Uterus (tissue), 2 donors: ENCODE measurements at regions not wholly inside any gene's neighbourhood (a gene's known extent, or its start where the extent isn't known, plus 50 kb on each side); places are given as distances from the start of the nearest gene placed in this dataset.

Experiments
- POLR2A ChIP-seq, 2 donors: fragments of 450-650 bp; IDR thresholded peaks; one replicate each; pipeline ENCODE4 v1.6.1; 2016; ENCODE audit warnings: antibody characterized with exemption in 2 of 2, mild to moderate bottlenecking in 1 of 2, moderate library complexity in 1 of 2
- TF ChIP-seq, protein P1 (sequence below), 4 experiments: fragments of 200-600 bp in 2 of 4; fragments of 450-650 bp in 2 of 4; sonication (generic) in 2 of 4; IDR thresholded peaks; one replicate each; pipeline ENCODE4 v1.5.1; 2016 to 2019; ENCODE audit warnings: antibody characterized with exemption in 4 of 4, mild to moderate bottlenecking in 2 of 4, moderate library complexity in 1 of 4

DNA sequence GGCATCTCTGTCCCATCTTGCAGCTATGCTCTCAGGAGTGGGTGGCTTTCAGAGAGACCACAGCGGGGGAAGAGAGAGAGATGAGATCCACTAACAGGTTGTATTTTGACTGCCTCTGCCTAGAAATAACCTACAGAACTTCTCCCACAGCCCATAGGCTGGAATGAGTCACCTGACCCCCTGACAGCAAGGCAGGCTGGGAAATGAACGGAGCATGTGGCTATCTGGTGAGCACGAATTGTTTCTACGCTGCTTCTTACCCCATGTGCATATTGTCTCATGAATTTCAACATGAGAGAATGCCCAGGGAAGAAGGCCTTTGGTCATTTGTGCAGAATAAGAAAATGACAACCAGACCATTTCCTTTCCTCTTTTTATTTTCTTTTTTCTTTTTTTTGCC is 151.3 kb downstream of the SNX10 start:
- TF ChIP-seq, protein P1, sequence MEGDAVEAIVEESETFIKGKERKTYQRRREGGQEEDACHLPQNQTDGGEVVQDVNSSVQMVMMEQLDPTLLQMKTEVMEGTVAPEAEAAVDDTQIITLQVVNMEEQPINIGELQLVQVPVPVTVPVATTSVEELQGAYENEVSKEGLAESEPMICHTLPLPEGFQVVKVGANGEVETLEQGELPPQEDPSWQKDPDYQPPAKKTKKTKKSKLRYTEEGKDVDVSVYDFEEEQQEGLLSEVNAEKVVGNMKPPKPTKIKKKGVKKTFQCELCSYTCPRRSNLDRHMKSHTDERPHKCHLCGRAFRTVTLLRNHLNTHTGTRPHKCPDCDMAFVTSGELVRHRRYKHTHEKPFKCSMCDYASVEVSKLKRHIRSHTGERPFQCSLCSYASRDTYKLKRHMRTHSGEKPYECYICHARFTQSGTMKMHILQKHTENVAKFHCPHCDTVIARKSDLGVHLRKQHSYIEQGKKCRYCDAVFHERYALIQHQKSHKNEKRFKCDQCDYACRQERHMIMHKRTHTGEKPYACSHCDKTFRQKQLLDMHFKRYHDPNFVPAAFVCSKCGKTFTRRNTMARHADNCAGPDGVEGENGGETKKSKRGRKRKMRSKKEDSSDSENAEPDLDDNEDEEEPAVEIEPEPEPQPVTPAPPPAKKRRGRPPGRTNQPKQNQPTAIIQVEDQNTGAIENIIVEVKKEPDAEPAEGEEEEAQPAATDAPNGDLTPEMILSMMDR (IDR thresholded peaks at IDR 0.05) = no peak
- no peak for TF ChIP-seq POLR2A (IDR thresholded peaks at IDR 0.05)
